Testis (tissue), 2 donors: ENCODE measurements at regions not wholly inside any gene's neighbourhood (a gene's known extent, or its start where the extent isn't known, plus 50 kb on each side); places are given as distances from the start of the nearest gene placed in this dataset.

Experiments
- POLR2A ChIP-seq: fragments of 450-650 bp; IDR thresholded peaks from one replicate; pipeline ENCODE4 v1.6.1; 2017; ENCODE audit warnings: antibody characterized with exemption, mild to moderate bottlenecking, moderate library complexity
- TF ChIP-seq, protein P1 (sequence below), 3 experiments: fragments of 450-650 bp in 2 of 3; fragments of 200-600 bp in 1 of 3; sonication (generic) in 1 of 3; IDR thresholded peaks; one replicate each; pipeline ENCODE4 v1.5.1; 2016 to 2019; ENCODE audit warnings: antibody characterized with exemption in 3 of 3, mild to moderate bottlenecking in 2 of 3, moderate library complexity in 1 of 3

DNA sequence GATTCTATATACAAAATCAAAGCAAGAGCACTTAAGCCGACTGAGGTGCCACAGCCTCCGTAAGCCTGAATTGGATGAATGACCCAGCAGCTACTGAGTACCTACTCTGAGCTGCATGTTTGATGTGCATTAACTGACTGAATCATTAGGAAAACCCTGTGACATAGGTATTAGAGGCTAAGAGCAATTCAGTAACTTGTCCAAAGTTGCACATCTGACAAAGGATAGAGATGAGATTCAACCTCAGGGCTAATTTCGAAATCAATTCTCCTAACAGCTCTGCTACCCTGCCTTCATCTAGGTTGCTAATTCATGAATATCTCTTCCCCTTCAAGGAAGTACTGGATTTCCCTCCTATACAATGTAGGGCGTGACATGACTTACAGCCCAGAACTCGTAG, 89.1 kb upstream of the GLIS3 start:
- TF ChIP-seq POLR2A = no peak
- TF ChIP-seq, protein P1, sequence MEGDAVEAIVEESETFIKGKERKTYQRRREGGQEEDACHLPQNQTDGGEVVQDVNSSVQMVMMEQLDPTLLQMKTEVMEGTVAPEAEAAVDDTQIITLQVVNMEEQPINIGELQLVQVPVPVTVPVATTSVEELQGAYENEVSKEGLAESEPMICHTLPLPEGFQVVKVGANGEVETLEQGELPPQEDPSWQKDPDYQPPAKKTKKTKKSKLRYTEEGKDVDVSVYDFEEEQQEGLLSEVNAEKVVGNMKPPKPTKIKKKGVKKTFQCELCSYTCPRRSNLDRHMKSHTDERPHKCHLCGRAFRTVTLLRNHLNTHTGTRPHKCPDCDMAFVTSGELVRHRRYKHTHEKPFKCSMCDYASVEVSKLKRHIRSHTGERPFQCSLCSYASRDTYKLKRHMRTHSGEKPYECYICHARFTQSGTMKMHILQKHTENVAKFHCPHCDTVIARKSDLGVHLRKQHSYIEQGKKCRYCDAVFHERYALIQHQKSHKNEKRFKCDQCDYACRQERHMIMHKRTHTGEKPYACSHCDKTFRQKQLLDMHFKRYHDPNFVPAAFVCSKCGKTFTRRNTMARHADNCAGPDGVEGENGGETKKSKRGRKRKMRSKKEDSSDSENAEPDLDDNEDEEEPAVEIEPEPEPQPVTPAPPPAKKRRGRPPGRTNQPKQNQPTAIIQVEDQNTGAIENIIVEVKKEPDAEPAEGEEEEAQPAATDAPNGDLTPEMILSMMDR (IDR thresholded peaks at IDR 0.05) = no peak
